SK-N-SH (cell line): ENCODE measurements at regions not wholly inside any gene's neighbourhood (a gene's known extent, or its start where the extent isn't known, plus 50 kb on each side); places are given as distances from the start of the nearest gene placed in this dataset.

ENCODE experiments used
- CTCF ChIA-PET: fragments of 300-600, 350-600 bp; formaldehyde crosslinking; extraction: SDS; loops from one replicate; lab custom pipeline; 2021; lab: Yijun Ruan, JAX
- POLR2A ChIA-PET: fragments of 350-600 bp; sonication (Branson Sonifier 250); formaldehyde crosslinking; extraction: SDS; loops from one replicate; lab custom pipeline; 2020; ENCODE audit warnings: antibody characterized with exemption, inconsistent platforms; lab: Yijun Ruan, JAX
- DNase-seq: peaks from one replicate; pipeline ENCODE4 v3.0.0; 2012
- H2AFZ ChIP-seq: fragments of 200-600 bp; sonication (generic); 2 replicates; pipeline ENCODE4 v1.8.1; 2016; ENCODE audit warnings: antibody characterized with exemption, mild to moderate bottlenecking, low read depth
- H3F3A ChIP-seq: fragments of 200-600 bp; sonication (generic); replicated peaks from 2 replicates; pipeline ENCODE3; 2016; ENCODE audit warnings: antibody characterized with exemption, mild to moderate bottlenecking; ENCODE audit not compliant: insufficient read depth
- H3K27ac ChIP-seq, 2 experiments: fragments of 200-500 bp in 1 of 2; fragments of 200-600 bp in 1 of 2; sonication (Bioruptor generic) in 1 of 2; sonication (generic), shearing (Covaris generic) in 1 of 2; 2 replicates each; pipeline versions ENCODE4 v1.5.1 to v1.6.1; 2014 to 2016; ENCODE audit warnings: low read depth in 2 of 2, inconsistent platforms in 1 of 2, low read length in 1 of 2, mild to moderate bottlenecking in 1 of 2, mixed read lengths in 1 of 2
- H3K27me3 ChIP-seq: fragments of 200-600 bp; sonication (generic), shearing (Covaris generic); 2 replicates; pipeline ENCODE4 v1.6.1; 2016; ENCODE audit warnings: mixed run types; ENCODE audit not compliant: insufficient read depth
- H3K36me3 ChIP-seq, 2 experiments: fragments of 200-500 bp in 1 of 2; fragments of 200-600 bp in 1 of 2; sonication (Bioruptor generic) in 1 of 2; sonication (generic) in 1 of 2; replicated peaks in 1 of 2; 2 replicates each; pipeline versions ENCODE3 to v1.5.1; 2014 to 2016; ENCODE audit warnings: low read length in 1 of 2, mild to moderate bottlenecking in 1 of 2; ENCODE audit not compliant: insufficient read depth in 2 of 2, control insufficient read depth in 1 of 2
- H3K4me1 ChIP-seq, 2 experiments: fragments of 200-500 bp in 1 of 2; fragments of 200-600 bp in 1 of 2; sonication (Bioruptor generic) in 1 of 2; sonication (generic), shearing (Covaris generic) in 1 of 2; 2 replicates each; pipeline versions ENCODE4 v1.5.1 to v1.6.1; 2014 to 2016; ENCODE audit warnings: low read depth in 1 of 2, low read length in 1 of 2, mixed run types in 1 of 2; ENCODE audit not compliant: insufficient read depth in 2 of 2, control insufficient read depth in 1 of 2
- H3K4me2 ChIP-seq: fragments of 200-600 bp; sonication (generic), shearing (Covaris generic); 2 replicates; pipeline ENCODE4 v1.6.1; 2017; ENCODE audit warnings: mixed run types
- H3K4me3 ChIP-seq, 2 experiments: fragments of 200-500 bp in 1 of 2; fragments of 200-600 bp in 1 of 2; sonication (Bioruptor generic) in 1 of 2; sonication (generic), shearing (Covaris generic) in 1 of 2; 2 replicates each; pipeline versions ENCODE4 v1.5.1 to v1.8.1; 2014 to 2016; ENCODE audit warnings: low read depth in 2 of 2, inconsistent platforms in 1 of 2, low read length in 1 of 2, mild to moderate bottlenecking in 1 of 2, mixed read lengths in 1 of 2, moderate library complexity in 1 of 2
- H3K79me2 ChIP-seq: fragments of 200-600 bp; sonication (generic); 2 replicates; pipeline ENCODE4 v1.8.1; 2017; ENCODE audit warnings: mild to moderate bottlenecking; ENCODE audit not compliant: insufficient read depth
- H3K9ac ChIP-seq: fragments of 200-600 bp; sonication (generic); 2 replicates; pipeline ENCODE4 v1.6.1; 2017; ENCODE audit warnings: mixed run types
- H3K9me2 ChIP-seq: fragments of 200-600 bp; sonication (generic); 2 replicates; pipeline ENCODE4 v1.6.1; 2017; ENCODE audit warnings: mixed run types
- H3K9me3 ChIP-seq: fragments of 200-600 bp; sonication (generic); 2 replicates; pipeline ENCODE4 v1.6.1; 2017; ENCODE audit warnings: mixed run types, mild to moderate bottlenecking, moderate library complexity
- H4K20me1 ChIP-seq: fragments of 200-600 bp; sonication (generic); 2 replicates; pipeline ENCODE4 v1.6.1; 2017; ENCODE audit warnings: mild to moderate bottlenecking, mixed run types; ENCODE audit not compliant: insufficient read depth
- CHD2 ChIP-seq: fragments of 150-350 bp; IDR thresholded peaks from 2 replicates; pipeline ENCODE4 v1.6.1; 2018; ENCODE audit warnings: low read length; ENCODE audit not compliant: partially characterized antibody
- ELF1 ChIP-seq: IDR thresholded peaks from 2 replicates; pipeline ENCODE4 v1.4.0; 2012
- EP300 ChIP-seq, 2 experiments: IDR thresholded peaks; 2 replicates each; pipeline versions ENCODE4 v1.4.0 to v1.6.1; 2012; ENCODE audit warnings: borderline replicate concordance in 1 of 2, low read depth in 1 of 2, low read length in 1 of 2
- EZH2phosphoT487 ChIP-seq: fragments of 200-600 bp; sonication (generic); IDR thresholded peaks from 2 replicates; pipeline ENCODE4 v1.6.1; 2017; ENCODE audit warnings: low read depth, mixed run types, mild to moderate bottlenecking, antibody characterized with exemption, moderate library complexity, borderline replicate concordance
- GABPA ChIP-seq: IDR thresholded peaks from 2 replicates; pipeline ENCODE4 v1.4.0; 2012; ENCODE audit warnings: low read depth, mild to moderate bottlenecking
- GATA2 ChIP-seq: sonication (generic); formaldehyde crosslinking; IDR thresholded peaks from 2 replicates; pipeline ENCODE4 v1.5.0; 2020; ENCODE audit warnings: mild to moderate bottlenecking, missing genetic modification reagents
- RAD21 ChIP-seq: IDR thresholded peaks from 2 replicates; pipeline ENCODE4 v1.6.1; 2012; ENCODE audit warnings: mild to moderate bottlenecking, low read length
- RCOR1 ChIP-seq: fragments of 150-350 bp; IDR thresholded peaks from 2 replicates; pipeline ENCODE4 v1.6.1; 2017; ENCODE audit warnings: antibody characterized with exemption, low read length
- SIN3A ChIP-seq: IDR thresholded peaks from 2 replicates; pipeline ENCODE4 v1.6.1; 2012; ENCODE audit warnings: low read depth, mild to moderate bottlenecking, low read length, moderate library complexity, borderline replicate concordance
- SMC3 ChIP-seq: IDR thresholded peaks from 2 replicates; pipeline ENCODE4 v1.6.1; 2012; ENCODE audit warnings: low read depth, low read length, improper control_type of control experiment
- TCF12 ChIP-seq: IDR thresholded peaks from 2 replicates; pipeline ENCODE4 v1.4.0; 2012
- TEAD4 ChIP-seq: IDR thresholded peaks from 2 replicates; pipeline ENCODE4 v1.4.0; 2012; ENCODE audit warnings: mild to moderate bottlenecking, borderline replicate concordance; ENCODE audit not compliant: insufficient read depth
- YY1 ChIP-seq: IDR thresholded peaks from 2 replicates; pipeline ENCODE4 v1.4.0; 2012; ENCODE audit warnings: low read depth, mild to moderate bottlenecking
- WGBS: methylation state at CpG from one replicate; pipeline ENCODE4 v1.1.6; 2017; ENCODE audit warnings: low lambda C conversion rate; 5-methylcytosine and 5-hydroxymethylcytosine counted together
- TF ChIP-seq, protein P1 (sequence below): IDR thresholded peaks from 2 replicates; pipeline ENCODE4 v1.4.0; 2012; ENCODE audit warnings: low read depth, borderline replicate concordance
- TF ChIP-seq, protein P2 (sequence below): fragments of 200-600 bp; sonication (generic); IDR thresholded peaks from 2 replicates; pipeline ENCODE4 v1.6.1; 2017; ENCODE audit warnings: antibody characterized with exemption, mild to moderate bottlenecking, moderate library complexity
- TF ChIP-seq, protein P3 (sequence below): IDR thresholded peaks from 2 replicates; pipeline ENCODE4; 2012
- TF ChIP-seq, protein P4 (sequence below): fragments of 150-350 bp; IDR thresholded peaks from 2 replicates; pipeline ENCODE4 v1.6.1; 2017; ENCODE audit warnings: antibody characterized with exemption, low read length, low read depth, borderline replicate concordance

DNA sequence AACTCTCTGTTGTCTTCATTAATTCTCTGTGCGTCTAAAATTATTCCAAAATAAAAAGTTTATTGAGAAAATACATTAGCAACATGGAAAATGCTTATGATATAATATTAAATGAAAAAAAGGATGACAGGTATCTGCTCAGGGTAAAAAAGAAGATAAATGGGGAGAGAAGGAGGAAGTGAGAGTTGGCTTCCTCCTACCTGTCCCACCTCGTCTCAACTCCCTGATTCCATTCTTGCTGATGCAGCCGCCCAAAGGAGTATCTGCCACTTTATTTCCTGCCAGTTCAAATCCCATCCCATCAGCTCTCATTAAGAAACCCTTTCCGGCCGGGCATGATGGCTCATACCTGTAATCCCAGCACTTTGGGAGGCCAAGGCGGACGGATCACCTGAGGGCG, 72.5 kb upstream of the ALOX12 start (continued):
- TF ChIP-seq, protein P1, sequence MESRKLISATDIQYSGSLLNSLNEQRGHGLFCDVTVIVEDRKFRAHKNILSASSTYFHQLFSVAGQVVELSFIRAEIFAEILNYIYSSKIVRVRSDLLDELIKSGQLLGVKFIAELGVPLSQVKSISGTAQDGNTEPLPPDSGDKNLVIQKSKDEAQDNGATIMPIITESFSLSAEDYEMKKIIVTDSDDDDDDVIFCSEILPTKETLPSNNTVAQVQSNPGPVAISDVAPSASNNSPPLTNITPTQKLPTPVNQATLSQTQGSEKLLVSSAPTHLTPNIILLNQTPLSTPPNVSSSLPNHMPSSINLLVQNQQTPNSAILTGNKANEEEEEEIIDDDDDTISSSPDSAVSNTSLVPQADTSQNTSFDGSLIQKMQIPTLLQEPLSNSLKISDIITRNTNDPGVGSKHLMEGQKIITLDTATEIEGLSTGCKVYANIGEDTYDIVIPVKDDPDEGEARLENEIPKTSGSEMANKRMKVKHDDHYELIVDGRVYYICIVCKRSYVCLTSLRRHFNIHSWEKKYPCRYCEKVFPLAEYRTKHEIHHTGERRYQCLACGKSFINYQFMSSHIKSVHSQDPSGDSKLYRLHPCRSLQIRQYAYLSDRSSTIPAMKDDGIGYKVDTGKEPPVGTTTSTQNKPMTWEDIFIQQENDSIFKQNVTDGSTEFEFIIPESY = no peak
- no peak for TF ChIP-seq YY1

DNA sequence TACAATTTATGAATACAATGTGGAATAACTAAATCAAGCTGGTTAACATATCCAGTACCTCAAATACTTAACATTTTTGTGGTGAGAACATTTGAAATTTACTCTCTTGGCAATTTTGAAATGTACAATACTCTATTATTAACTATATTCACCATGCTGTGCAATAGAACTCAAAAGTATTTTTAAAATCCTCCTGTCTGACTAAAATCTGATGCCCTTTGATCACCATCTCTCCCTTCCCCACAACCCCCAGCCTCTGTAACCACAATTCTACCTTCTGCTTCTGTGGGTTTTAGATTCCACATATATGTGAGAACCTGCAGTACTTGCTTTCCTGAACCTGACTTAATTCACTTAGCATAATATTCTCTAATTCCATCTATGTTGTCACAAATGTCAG, 71.6 kb upstream of the ALOX12 start:
- H3K27ac ChIP-seq = no peak overlapping the region
- H3K4me3 ChIP-seq = no peak overlapping the region
- H3K36me3 ChIP-seq = peaks cover 0 to 13% of the 10 kb centered on the region in 2 experiments
- H3K9me2 ChIP-seq = no peaks in the 10 kb centered on the region
- H2AFZ ChIP-seq = no peak overlapping the region
- no peak overlapping the region for H3K4me2 ChIP-seq
- H3K4me1 ChIP-seq = peaks cover 0 to 16% of the 10 kb centered on the region in 2 experiments; a peak in 1 of 4 replicates
- no peaks in the 10 kb centered on the region for H4K20me1 ChIP-seq
- no peaks in the 10 kb centered on the region for H3K9me3 ChIP-seq
- no peak overlapping the region for H3K9ac ChIP-seq
- ChIA-PET POLR2A (no interaction called here), CTCF (interaction anchor here (1.2 to 3.2 kb wide), 2 partner anchors 10 to 13 kb away, joined by 6 to 13 read pairs; no protein-coding TSS in a partner anchor)
- DNase-seq = no peak
- no peak for TF ChIP-seq EP300 (IDR thresholded peaks at IDR 0.05; ENCODE audit: borderline replicate concordance in 1 of 2, low read depth in 1 of 2, low read length in 1 of 2)
- TF ChIP-seq, protein P2, sequence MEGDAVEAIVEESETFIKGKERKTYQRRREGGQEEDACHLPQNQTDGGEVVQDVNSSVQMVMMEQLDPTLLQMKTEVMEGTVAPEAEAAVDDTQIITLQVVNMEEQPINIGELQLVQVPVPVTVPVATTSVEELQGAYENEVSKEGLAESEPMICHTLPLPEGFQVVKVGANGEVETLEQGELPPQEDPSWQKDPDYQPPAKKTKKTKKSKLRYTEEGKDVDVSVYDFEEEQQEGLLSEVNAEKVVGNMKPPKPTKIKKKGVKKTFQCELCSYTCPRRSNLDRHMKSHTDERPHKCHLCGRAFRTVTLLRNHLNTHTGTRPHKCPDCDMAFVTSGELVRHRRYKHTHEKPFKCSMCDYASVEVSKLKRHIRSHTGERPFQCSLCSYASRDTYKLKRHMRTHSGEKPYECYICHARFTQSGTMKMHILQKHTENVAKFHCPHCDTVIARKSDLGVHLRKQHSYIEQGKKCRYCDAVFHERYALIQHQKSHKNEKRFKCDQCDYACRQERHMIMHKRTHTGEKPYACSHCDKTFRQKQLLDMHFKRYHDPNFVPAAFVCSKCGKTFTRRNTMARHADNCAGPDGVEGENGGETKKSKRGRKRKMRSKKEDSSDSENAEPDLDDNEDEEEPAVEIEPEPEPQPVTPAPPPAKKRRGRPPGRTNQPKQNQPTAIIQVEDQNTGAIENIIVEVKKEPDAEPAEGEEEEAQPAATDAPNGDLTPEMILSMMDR = no peak
- TF ChIP-seq, protein P3, sequence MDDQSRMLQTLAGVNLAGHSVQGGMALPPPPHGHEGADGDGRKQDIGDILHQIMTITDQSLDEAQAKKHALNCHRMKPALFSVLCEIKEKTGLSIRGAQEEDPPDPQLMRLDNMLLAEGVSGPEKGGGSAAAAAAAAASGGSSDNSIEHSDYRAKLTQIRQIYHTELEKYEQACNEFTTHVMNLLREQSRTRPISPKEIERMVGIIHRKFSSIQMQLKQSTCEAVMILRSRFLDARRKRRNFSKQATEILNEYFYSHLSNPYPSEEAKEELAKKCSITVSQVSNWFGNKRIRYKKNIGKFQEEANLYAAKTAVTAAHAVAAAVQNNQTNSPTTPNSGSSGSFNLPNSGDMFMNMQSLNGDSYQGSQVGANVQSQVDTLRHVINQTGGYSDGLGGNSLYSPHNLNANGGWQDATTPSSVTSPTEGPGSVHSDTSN = 0 out of 2 replicates have a peak, but pooled peaks have one; percentile 29
- no peaks in the 10 kb centered on the region for H3K27me3 ChIP-seq
- peaks cover 10% of the 10 kb centered on the region for H3F3A ChIP-seq
- peaks cover 33% of the 10 kb centered on the region; the same call in 1 of the 2 replicates for H3K79me2 ChIP-seq

DNA sequence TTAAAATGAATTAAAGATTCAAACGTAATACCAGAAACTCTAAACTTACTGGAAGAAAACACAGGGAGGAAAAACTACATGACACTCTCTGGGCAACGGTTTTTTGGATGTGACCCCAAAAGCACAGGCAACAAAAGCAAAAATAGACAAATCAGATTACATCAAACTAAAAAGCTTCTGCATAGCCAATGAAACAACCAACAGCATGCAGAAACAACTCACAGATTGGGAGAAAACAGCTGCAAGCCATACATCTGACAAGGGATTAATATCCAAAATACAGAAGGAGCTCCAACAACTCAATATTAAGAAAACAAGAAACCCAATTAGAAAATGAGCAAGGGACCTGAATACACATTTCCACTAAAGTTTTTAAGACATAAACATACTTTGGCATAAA, 69.2 kb upstream of the ALOX12 start:
- Histone ChIP-seq H3K79me2 (peaks cover 33% of the 10 kb centered on the region; the same call in 1 of the 2 replicates), H3K27ac (peak overlapping the region in 1 of 2 experiments; percentile 78; a peak in 2 of 4 replicates), H2AFZ (peak overlapping the region; percentile 67; the same call in 1 of the 2 replicates), H3K27me3 (no peaks in the 10 kb centered on the region), H3K9me2 (no peaks in the 10 kb centered on the region), H3K9ac (peak overlapping the region; percentile 34; the same call in 1 of the 2 replicates), H3K4me3 (no peak overlapping the region), H3K4me1 (peaks cover 0 to 16% of the 10 kb centered on the region in 2 experiments; a peak in 1 of 4 replicates), H3K9me3 (no peaks in the 10 kb centered on the region), H3F3A (peaks cover 10% of the 10 kb centered on the region), H3K4me2 (peak overlapping the region; percentile 35; the same call in 1 of the 2 replicates), H4K20me1 (no peaks in the 10 kb centered on the region), H3K36me3 (peaks cover 0 to 13% of the 10 kb centered on the region in 2 experiments)
- ChIA-PET CTCF (interaction anchor here (0.9 to 4.2 kb wide), 5 partner anchors 9 to 126 kb away, joined by 3 to 16 read pairs (median 3); no protein-coding TSS in a partner anchor), POLR2A (no interaction called here)
- no peak for DNase-seq
- WGBS = 44% methylated on average over 2 of the region's 2 CpGs
- no peak for TF ChIP-seq TCF12
- no peak for TF ChIP-seq CHD2
- TF ChIP-seq, protein P4, sequence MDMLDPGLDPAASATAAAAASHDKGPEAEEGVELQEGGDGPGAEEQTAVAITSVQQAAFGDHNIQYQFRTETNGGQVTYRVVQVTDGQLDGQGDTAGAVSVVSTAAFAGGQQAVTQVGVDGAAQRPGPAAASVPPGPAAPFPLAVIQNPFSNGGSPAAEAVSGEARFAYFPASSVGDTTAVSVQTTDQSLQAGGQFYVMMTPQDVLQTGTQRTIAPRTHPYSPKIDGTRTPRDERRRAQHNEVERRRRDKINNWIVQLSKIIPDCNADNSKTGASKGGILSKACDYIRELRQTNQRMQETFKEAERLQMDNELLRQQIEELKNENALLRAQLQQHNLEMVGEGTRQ = no peak
- no peak for TF ChIP-seq EP300 (IDR thresholded peaks at IDR 0.05; ENCODE audit: borderline replicate concordance in 1 of 2, low read depth in 1 of 2, low read length in 1 of 2)
- TF ChIP-seq EZH2phosphoT487 = no peak
- TF ChIP-seq SMC3 = no peak
- no peak for TF ChIP-seq SIN3A
- no peak for TF ChIP-seq RAD21
- TF ChIP-seq RCOR1 = no peak
- TF ChIP-seq YY1 = no peak
- TF ChIP-seq, protein P2 = no peak
- TF ChIP-seq GATA2 = no peak
- TF ChIP-seq GABPA = no peak
- no peak for TF ChIP-seq ELF1
- TF ChIP-seq TEAD4 = no peak
